ENCODE measurements at regions not wholly inside any gene's neighbourhood (a gene's known extent, or its start where the extent isn't known, plus 50 kb on each side); places are given as distances from the start of the nearest gene placed in this dataset.

GRCh38 chr9:13589034-13589737 is 309.7 kb upstream of the MPDZ start:
- Histone ChIP-seq H3K4me1 (ENCODE audit: control insufficient read depth in 3 of 3, insufficient read depth in 2 of 3, low read depth in 1 of 3, low read length in 2 of 3) (peaks cover 0 to 3% (median 0%) of the 10 kb centered on the region in 3 donors), H3K4me3 (ENCODE audit: low read depth in 1 of 3, low read length in 3 of 3) (no peak overlapping the region), H3K9me3 (ENCODE audit: control insufficient read depth in 2 of 2, insufficient read depth in 1 of 2, low read depth in 1 of 2, low read length in 1 of 2) (no peaks in the 10 kb centered on the region), H3K36me3 (ENCODE audit: control insufficient read depth in 3 of 3, insufficient read depth in 2 of 3, low read depth in 1 of 3, low read length in 3 of 3) (no peaks in the 10 kb centered on the region), H3K27ac (ENCODE audit: low read depth in 1 of 3, low read length in 2 of 3) (no peak overlapping the region), H3K27me3 (ENCODE audit: control insufficient read depth in 3 of 3, insufficient read depth in 3 of 3, low read length in 3 of 3) (no peaks in the 10 kb centered on the region)
- FAIRE-seq (no peak), DNase-seq (no peak)
- 70 to 74% (median 72%) methylated on average over 2 of the region's 2 CpGs for WGBS, 3 donors

- Histone ChIP-seq H3K27me3 (ENCODE audit: control insufficient read depth in 3 of 3, insufficient read depth in 3 of 3, low read length in 3 of 3) (no peaks in the 10 kb centered on the region), H3K4me1 (ENCODE audit: control insufficient read depth in 3 of 3, insufficient read depth in 2 of 3, low read depth in 1 of 3, low read length in 2 of 3) (peaks cover 0 to 3% (median 0%) of the 10 kb centered on the region in 3 donors), H3K36me3 (ENCODE audit: control insufficient read depth in 3 of 3, insufficient read depth in 2 of 3, low read depth in 1 of 3, low read length in 3 of 3) (no peaks in the 10 kb centered on the region), H3K9me3 (ENCODE audit: control insufficient read depth in 2 of 2, insufficient read depth in 1 of 2, low read depth in 1 of 2, low read length in 1 of 2) (no peaks in the 10 kb centered on the region), H3K4me3 (ENCODE audit: low read depth in 1 of 3, low read length in 3 of 3) (no peak overlapping the region), H3K27ac (ENCODE audit: low read depth in 1 of 3, low read length in 2 of 3) (no peak overlapping the region)
- FAIRE-seq (no peak), DNase-seq (no peak)
- WGBS, 3 donors = 49 to 56% (median 55%) methylated on average over 6 of the region's 6 CpGs
These were observed 308.9 kb upstream of the MPDZ start for GRCh38 chr9:13588151-13589033.

GRCh38 chr9:13587571-13587970 is 308.1 kb upstream of the MPDZ start:
- WGBS, 3 donors = 85 to 86% (median 86%) methylated on average over 9 of the region's 9 CpGs
- FAIRE-seq (no peak), DNase-seq (no peak)
- no peaks in the 10 kb centered on the region for H3K27me3 ChIP-seq (ENCODE audit: control insufficient read depth in 3 of 3, insufficient read depth in 3 of 3, low read length in 3 of 3)
- no peaks in the 10 kb centered on the region for H3K36me3 ChIP-seq (ENCODE audit: control insufficient read depth in 3 of 3, insufficient read depth in 2 of 3, low read depth in 1 of 3, low read length in 3 of 3)
- H3K27ac ChIP-seq (ENCODE audit: low read depth in 1 of 3, low read length in 2 of 3) = peak overlapping the region in 1 of 3 donors; percentile 8
- H3K9me3 ChIP-seq (ENCODE audit: control insufficient read depth in 2 of 2, insufficient read depth in 1 of 2, low read depth in 1 of 2, low read length in 1 of 2) = no peaks in the 10 kb centered on the region
- H3K4me3 ChIP-seq (ENCODE audit: low read depth in 1 of 3, low read length in 3 of 3) = no peak overlapping the region
- H3K4me1 ChIP-seq (ENCODE audit: control insufficient read depth in 3 of 3, insufficient read depth in 2 of 3, low read depth in 1 of 3, low read length in 2 of 3) = peaks cover 0 to 3% (median 0%) of the 10 kb centered on the region in 3 donors

GRCh38 chr9:13586587-13587374 is 307.3 kb upstream of the MPDZ start:
- Histone ChIP-seq H3K9me3 (ENCODE audit: control insufficient read depth in 2 of 2, insufficient read depth in 1 of 2, low read depth in 1 of 2, low read length in 1 of 2) (no peaks in the 10 kb centered on the region), H3K36me3 (ENCODE audit: control insufficient read depth in 3 of 3, insufficient read depth in 2 of 3, low read depth in 1 of 3, low read length in 3 of 3) (no peaks in the 10 kb centered on the region), H3K27ac (ENCODE audit: low read depth in 1 of 3, low read length in 2 of 3) (peak overlapping the region in 1 of 3 donors; percentile 8), H3K4me3 (ENCODE audit: low read depth in 1 of 3, low read length in 3 of 3) (no peak overlapping the region), H3K4me1 (ENCODE audit: control insufficient read depth in 3 of 3, insufficient read depth in 2 of 3, low read depth in 1 of 3, low read length in 2 of 3) (peaks cover 0 to 3% (median 0%) of the 10 kb centered on the region in 3 donors), H3K27me3 (ENCODE audit: control insufficient read depth in 3 of 3, insufficient read depth in 3 of 3, low read length in 3 of 3) (no peaks in the 10 kb centered on the region)
- no peak for FAIRE-seq
- 34 to 43% (median 36%) methylated on average over 7 of the region's 7 CpGs for WGBS, 3 donors
- no peak for DNase-seq

- DNase-seq (no peak), FAIRE-seq (no peak)
- H3K9me3 ChIP-seq (ENCODE audit: control insufficient read depth in 2 of 2, insufficient read depth in 1 of 2, low read depth in 1 of 2, low read length in 1 of 2) = no peaks in the 10 kb centered on the region
- no peaks in the 10 kb centered on the region for H3K36me3 ChIP-seq (ENCODE audit: control insufficient read depth in 3 of 3, insufficient read depth in 2 of 3, low read depth in 1 of 3, low read length in 3 of 3)
- no peaks in the 10 kb centered on the region for H3K4me1 ChIP-seq (ENCODE audit: control insufficient read depth in 3 of 3, insufficient read depth in 2 of 3, low read depth in 1 of 3, low read length in 2 of 3)
- WGBS, 3 donors = 80 to 87% (median 82%) methylated on average over 5 of the region's 5 CpGs
- no peaks in the 10 kb centered on the region for H3K27me3 ChIP-seq (ENCODE audit: control insufficient read depth in 3 of 3, insufficient read depth in 3 of 3, low read length in 3 of 3)
- no peak overlapping the region for H3K4me3 ChIP-seq (ENCODE audit: low read depth in 1 of 3, low read length in 3 of 3)
- no peak overlapping the region for H3K27ac ChIP-seq (ENCODE audit: low read depth in 1 of 3, low read length in 2 of 3)
These were observed 301.3 kb upstream of the MPDZ start for GRCh38 chr9:13580760-13581159.

- no peaks in the 10 kb centered on the region for H3K4me1 ChIP-seq (ENCODE audit: control insufficient read depth in 3 of 3, insufficient read depth in 2 of 3, low read depth in 1 of 3, low read length in 2 of 3)
- FAIRE-seq = peak; percentile 64
These were observed 300.6 kb upstream of the MPDZ start for GRCh38 chr9:13580131-13580530.

GRCh38 chr9:13576101-13576500 is 296.6 kb upstream of the MPDZ start:
- Histone ChIP-seq H3K27ac (ENCODE audit: low read depth in 1 of 3, low read length in 2 of 3) (no peak overlapping the region), H3K4me1 (ENCODE audit: control insufficient read depth in 3 of 3, insufficient read depth in 2 of 3, low read depth in 1 of 3, low read length in 2 of 3) (no peaks in the 10 kb centered on the region), H3K4me3 (ENCODE audit: low read depth in 1 of 3, low read length in 3 of 3) (no peak overlapping the region), H3K27me3 (ENCODE audit: control insufficient read depth in 3 of 3, insufficient read depth in 3 of 3, low read length in 3 of 3) (no peaks in the 10 kb centered on the region), H3K9me3 (ENCODE audit: control insufficient read depth in 2 of 2, insufficient read depth in 1 of 2, low read depth in 1 of 2, low read length in 1 of 2) (no peaks in the 10 kb centered on the region), H3K36me3 (ENCODE audit: control insufficient read depth in 3 of 3, insufficient read depth in 2 of 3, low read depth in 1 of 3, low read length in 3 of 3) (no peaks in the 10 kb centered on the region)
- DNase-seq = no peak
- no peak for FAIRE-seq

More at GRCh38 chr9:13580131-13580530, 300.6 kb upstream of the MPDZ start:
- Histone ChIP-seq H3K27me3 (ENCODE audit: control insufficient read depth in 3 of 3, insufficient read depth in 3 of 3, low read length in 3 of 3) (no peaks in the 10 kb centered on the region), H3K27ac (ENCODE audit: low read depth in 1 of 3, low read length in 2 of 3) (no peak overlapping the region), H3K4me3 (ENCODE audit: low read depth in 1 of 3, low read length in 3 of 3) (no peak overlapping the region), H3K9me3 (ENCODE audit: control insufficient read depth in 2 of 2, insufficient read depth in 1 of 2, low read depth in 1 of 2, low read length in 1 of 2) (no peaks in the 10 kb centered on the region), H3K36me3 (ENCODE audit: control insufficient read depth in 3 of 3, insufficient read depth in 2 of 3, low read depth in 1 of 3, low read length in 3 of 3) (no peaks in the 10 kb centered on the region)
- WGBS, 3 donors = 44 to 62% (median 48%) methylated on average over 3 of the region's 3 CpGs
- no peak for DNase-seq

- Histone ChIP-seq H3K36me3 (ENCODE audit: control insufficient read depth in 3 of 3, insufficient read depth in 2 of 3, low read depth in 1 of 3, low read length in 3 of 3) (no peaks in the 10 kb centered on the region), H3K4me3 (ENCODE audit: low read depth in 1 of 3, low read length in 3 of 3) (no peak overlapping the region), H3K9me3 (ENCODE audit: control insufficient read depth in 2 of 2, insufficient read depth in 1 of 2, low read depth in 1 of 2, low read length in 1 of 2) (no peaks in the 10 kb centered on the region), H3K27ac (ENCODE audit: low read depth in 1 of 3, low read length in 2 of 3) (no peak overlapping the region), H3K4me1 (ENCODE audit: control insufficient read depth in 3 of 3, insufficient read depth in 2 of 3, low read depth in 1 of 3, low read length in 2 of 3) (no peaks in the 10 kb centered on the region), H3K27me3 (ENCODE audit: control insufficient read depth in 3 of 3, insufficient read depth in 3 of 3, low read length in 3 of 3) (no peaks in the 10 kb centered on the region)
- DNase-seq (no peak), FAIRE-seq (no peak)
- 75 to 96% (median 77%) methylated on average over 1 of the region's 1 CpG for WGBS, 3 donors
These were observed 296.1 kb upstream of the MPDZ start for GRCh38 chr9:13575558-13575957.
